ENCODE measurements at regions not wholly inside any gene's neighbourhood (a gene's known extent, or its start where the extent isn't known, plus 50 kb on each side); places are given as distances from the start of the nearest gene placed in this dataset.

DNA sequence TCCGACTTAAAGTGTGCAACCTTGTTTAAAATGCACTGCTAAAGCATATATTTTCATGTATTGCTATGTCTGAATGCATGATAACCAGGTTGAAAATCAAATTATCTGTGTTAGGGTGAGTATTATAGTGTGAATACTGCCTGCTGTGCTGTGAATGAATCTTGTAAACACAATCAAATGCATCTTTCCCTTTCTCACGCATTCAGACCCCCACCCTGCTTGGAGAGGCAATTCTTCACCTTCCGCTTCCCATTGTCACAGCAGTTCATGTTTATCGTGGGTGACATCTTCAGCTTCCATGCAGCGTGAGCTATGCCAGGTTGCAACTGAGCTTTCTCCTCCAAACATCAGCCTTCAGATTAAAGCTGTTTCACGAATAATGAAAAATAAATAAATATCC, 418.0 kb downstream of the MEIS1 start:
- H3K27me3 ChIP-seq (replicated peaks) = no peaks in the 10 kb centered on the region
- in situ Hi-C loops (cut with HindIII; ENCODE audit: low pct_ligation_motif_present, low sequenced_read_pairs) = no loop called here
- TF ChIP-seq, protein P1, sequence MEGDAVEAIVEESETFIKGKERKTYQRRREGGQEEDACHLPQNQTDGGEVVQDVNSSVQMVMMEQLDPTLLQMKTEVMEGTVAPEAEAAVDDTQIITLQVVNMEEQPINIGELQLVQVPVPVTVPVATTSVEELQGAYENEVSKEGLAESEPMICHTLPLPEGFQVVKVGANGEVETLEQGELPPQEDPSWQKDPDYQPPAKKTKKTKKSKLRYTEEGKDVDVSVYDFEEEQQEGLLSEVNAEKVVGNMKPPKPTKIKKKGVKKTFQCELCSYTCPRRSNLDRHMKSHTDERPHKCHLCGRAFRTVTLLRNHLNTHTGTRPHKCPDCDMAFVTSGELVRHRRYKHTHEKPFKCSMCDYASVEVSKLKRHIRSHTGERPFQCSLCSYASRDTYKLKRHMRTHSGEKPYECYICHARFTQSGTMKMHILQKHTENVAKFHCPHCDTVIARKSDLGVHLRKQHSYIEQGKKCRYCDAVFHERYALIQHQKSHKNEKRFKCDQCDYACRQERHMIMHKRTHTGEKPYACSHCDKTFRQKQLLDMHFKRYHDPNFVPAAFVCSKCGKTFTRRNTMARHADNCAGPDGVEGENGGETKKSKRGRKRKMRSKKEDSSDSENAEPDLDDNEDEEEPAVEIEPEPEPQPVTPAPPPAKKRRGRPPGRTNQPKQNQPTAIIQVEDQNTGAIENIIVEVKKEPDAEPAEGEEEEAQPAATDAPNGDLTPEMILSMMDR (IDR thresholded peaks at IDR 0.05; ENCODE audit: low read depth, low read length, missing control alignments) = no peak
- no peak overlapping the region for H3K4me3 ChIP-seq (ENCODE audit: low read depth, low read length)
- no peaks in the 10 kb centered on the region for H3K36me3 ChIP-seq (replicated peaks)
- DNase-seq = no peak
- H3K27ac ChIP-seq = no peak overlapping the region

DNA sequence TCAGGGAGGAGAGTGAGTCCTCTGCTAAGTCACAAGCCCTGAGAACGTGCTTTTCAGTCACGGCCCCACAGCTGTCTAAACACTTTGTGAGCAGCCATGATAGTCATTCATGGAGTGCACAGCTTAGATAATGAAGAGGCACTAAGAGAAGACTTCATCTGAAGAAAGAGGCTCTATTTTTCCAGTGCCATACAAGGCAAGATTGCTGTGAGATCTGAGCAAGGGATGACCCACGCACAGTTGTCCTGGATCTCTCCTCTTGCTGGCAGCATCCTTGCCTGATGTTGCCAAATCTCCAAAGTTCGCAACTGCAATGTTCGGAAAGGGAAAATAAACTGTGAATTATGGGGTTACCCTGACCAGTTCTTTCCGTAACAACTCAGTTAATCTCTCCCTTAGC, 418.7 kb downstream of the MEIS1 start:
- Histone ChIP-seq H3K4me3 (ENCODE audit: low read depth, low read length) (no peak overlapping the region), H3K27ac (peak overlapping the region; percentile 69), H3K36me3 (replicated peaks) (no peaks in the 10 kb centered on the region), H3K27me3 (replicated peaks) (no peaks in the 10 kb centered on the region)
- DNase-seq = no peak
- in situ Hi-C loops (cut with HindIII; ENCODE audit: low pct_ligation_motif_present, low sequenced_read_pairs) = no loop called here
- TF ChIP-seq, protein P1 (IDR thresholded peaks at IDR 0.05; ENCODE audit: low read depth, low read length, missing control alignments) = no peak

DNA sequence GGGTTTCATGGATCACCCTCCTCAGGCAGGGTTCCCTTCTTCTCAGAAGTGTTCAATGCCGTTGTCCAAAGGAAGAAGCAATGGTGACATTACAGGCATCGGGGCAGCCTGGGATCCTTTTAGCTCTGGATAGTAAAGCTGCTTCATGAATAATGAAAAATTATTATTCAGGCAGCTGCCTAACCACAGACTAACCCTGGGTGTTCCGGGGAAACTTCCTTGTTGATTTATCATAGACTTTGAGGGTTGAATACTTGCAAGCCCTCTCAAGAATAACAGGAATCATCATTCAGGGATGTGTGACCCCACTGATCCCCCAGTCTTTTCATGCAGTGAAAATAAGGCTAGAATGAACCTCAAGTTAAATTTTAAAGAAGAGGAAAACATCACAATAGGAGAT, 419.4 kb downstream of the MEIS1 start:
- H3K36me3 ChIP-seq (replicated peaks) = no peaks in the 10 kb centered on the region
- in situ Hi-C loops (cut with HindIII; ENCODE audit: low pct_ligation_motif_present, low sequenced_read_pairs) = no loop called here
- TF ChIP-seq, protein P1 (IDR thresholded peaks at IDR 0.05; ENCODE audit: low read depth, low read length, missing control alignments) = no peak
- DNase-seq = peak; percentile 63
- no peaks in the 10 kb centered on the region for H3K27me3 ChIP-seq (replicated peaks)
- H3K27ac ChIP-seq = peak overlapping the region; percentile 69
- no peak overlapping the region for H3K4me3 ChIP-seq (ENCODE audit: low read depth, low read length)

DNA sequence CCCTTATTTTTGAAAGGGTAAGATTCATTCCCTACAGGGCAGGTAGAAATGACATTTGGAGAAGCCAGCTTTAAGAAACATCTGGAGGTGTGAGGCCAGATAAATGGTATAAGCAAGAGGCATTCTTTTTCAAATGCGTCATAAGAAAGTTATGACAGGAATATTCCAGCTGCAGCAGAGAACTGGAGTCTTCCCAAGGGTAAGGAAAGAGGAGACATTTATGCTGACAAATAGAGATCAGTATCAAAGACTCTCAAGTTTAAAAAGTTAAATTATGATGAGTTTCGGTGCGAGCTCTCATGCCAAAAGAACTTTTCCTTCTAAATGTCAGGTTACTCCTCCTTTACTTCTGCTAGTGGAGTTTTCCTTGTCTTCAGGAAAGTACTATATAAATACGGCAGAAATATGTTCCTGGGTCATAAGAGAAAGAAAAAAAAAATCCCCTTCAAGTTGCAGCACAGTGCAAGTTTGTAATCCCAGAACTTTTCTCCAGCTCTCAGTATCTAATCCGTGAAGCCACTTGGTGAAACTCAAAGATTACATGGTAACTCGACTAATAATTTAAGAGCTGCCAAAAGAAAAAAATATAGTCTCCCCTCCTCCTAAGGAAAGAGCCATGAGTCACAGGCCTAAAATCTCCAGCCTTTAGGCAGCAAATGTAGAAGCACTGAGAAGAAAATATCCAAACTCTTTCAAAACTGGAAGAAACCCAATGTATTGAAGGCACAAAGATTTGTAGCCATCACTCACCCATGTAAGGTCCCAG, 428.1 kb downstream of the MEIS1 start:
- DNase-seq = peak; percentile 61
- in situ Hi-C loops (cut with HindIII; ENCODE audit: low pct_ligation_motif_present, low sequenced_read_pairs) = no loop called here
- TF ChIP-seq, protein P1 (IDR thresholded peaks at IDR 0.05; ENCODE audit: low read depth, low read length, missing control alignments) = no peak
- Histone ChIP-seq H3K27me3 (replicated peaks) (no peaks in the 10 kb centered on the region), H3K27ac (peak overlapping the region; percentile 89), H3K4me3 (ENCODE audit: low read depth, low read length) (no peak overlapping the region), H3K36me3 (replicated peaks) (no peaks in the 10 kb centered on the region)

DNA sequence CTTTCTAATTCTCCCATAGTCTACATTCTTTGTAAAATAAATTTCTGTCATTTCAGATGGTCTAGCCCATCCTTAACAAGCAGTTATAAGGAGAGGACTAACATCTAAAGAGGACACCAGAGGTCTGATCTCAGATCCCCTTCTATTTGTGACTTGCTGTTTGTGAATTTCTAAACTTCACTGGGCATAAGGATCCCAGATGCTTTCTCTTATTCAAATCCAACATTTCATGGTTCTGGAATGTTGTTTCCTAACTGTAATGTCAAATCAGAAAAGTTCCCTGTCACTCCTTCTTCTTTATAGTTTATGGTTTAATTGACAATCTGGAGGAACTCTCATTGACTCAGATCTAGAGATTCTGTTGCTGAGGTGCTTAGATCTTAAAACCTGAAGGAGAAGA, 430.2 kb downstream of the MEIS1 start:
- in situ Hi-C loops (cut with HindIII; ENCODE audit: low pct_ligation_motif_present, low sequenced_read_pairs) = no loop called here
- H3K4me3 ChIP-seq (ENCODE audit: low read depth, low read length) = no peak overlapping the region
- H3K27ac ChIP-seq = no peak overlapping the region
- H3K27me3 ChIP-seq (replicated peaks) = no peaks in the 10 kb centered on the region
- TF ChIP-seq, protein P1 (IDR thresholded peaks at IDR 0.05; ENCODE audit: low read depth, low read length, missing control alignments) = no peak
- no peaks in the 10 kb centered on the region for H3K36me3 ChIP-seq (replicated peaks)
- DNase-seq = no peak
